ENCODE measurements at regions not wholly inside any gene's neighbourhood (a gene's known extent, or its start where the extent isn't known, plus 50 kb on each side); places are given as distances from the start of the nearest gene placed in this dataset.

- H3K9me3 ChIP-seq (ENCODE audit: insufficient read depth, low read depth, low read length) = no peaks in the 10 kb centered on the region
- H3K27me3 ChIP-seq (ENCODE audit: insufficient read depth, low read length) = no peaks in the 10 kb centered on the region
- no peaks in the 10 kb centered on the region for H3K36me3 ChIP-seq (ENCODE audit: insufficient read depth, low read depth, low read length)
- no peaks in the 10 kb centered on the region for H3K4me1 ChIP-seq (ENCODE audit: insufficient read depth, low read length)
- no peak overlapping the region for H3K27ac ChIP-seq (ENCODE audit: low read length)
- no peak overlapping the region for H3K4me3 ChIP-seq (ENCODE audit: low read length)
- no peak overlapping the region for H3K9ac ChIP-seq (ENCODE audit: low read depth, low read length)
Observed at GRCh38 chr1:199336745-199337640, 690.5 kb upstream of the NR5A2 start.

GRCh38 chr1:199338760-199339159 lies 688.8 kb upstream of the NR5A2 start:
- Histone ChIP-seq H3K27ac (ENCODE audit: low read length) (no peak overlapping the region), H3K36me3 (ENCODE audit: insufficient read depth, low read depth, low read length) (no peaks in the 10 kb centered on the region), H3K9me3 (ENCODE audit: insufficient read depth, low read depth, low read length) (no peaks in the 10 kb centered on the region), H3K9ac (ENCODE audit: low read depth, low read length) (no peak overlapping the region), H3K4me1 (ENCODE audit: insufficient read depth, low read length) (no peaks in the 10 kb centered on the region), H3K27me3 (ENCODE audit: insufficient read depth, low read length) (no peaks in the 10 kb centered on the region), H3K4me3 (ENCODE audit: low read length) (no peak overlapping the region)

- Histone ChIP-seq H3K36me3 (ENCODE audit: insufficient read depth, low read depth, low read length) (no peaks in the 10 kb centered on the region), H3K9me3 (ENCODE audit: insufficient read depth, low read depth, low read length) (no peaks in the 10 kb centered on the region), H3K4me1 (ENCODE audit: insufficient read depth, low read length) (no peaks in the 10 kb centered on the region), H3K4me3 (ENCODE audit: low read length) (no peak overlapping the region), H3K27me3 (ENCODE audit: insufficient read depth, low read length) (no peaks in the 10 kb centered on the region), H3K9ac (ENCODE audit: low read depth, low read length) (no peak overlapping the region), H3K27ac (ENCODE audit: low read length) (no peak overlapping the region)
Observed at GRCh38 chr1:199352351-199352750, 675.2 kb upstream of the NR5A2 start.

DNA sequence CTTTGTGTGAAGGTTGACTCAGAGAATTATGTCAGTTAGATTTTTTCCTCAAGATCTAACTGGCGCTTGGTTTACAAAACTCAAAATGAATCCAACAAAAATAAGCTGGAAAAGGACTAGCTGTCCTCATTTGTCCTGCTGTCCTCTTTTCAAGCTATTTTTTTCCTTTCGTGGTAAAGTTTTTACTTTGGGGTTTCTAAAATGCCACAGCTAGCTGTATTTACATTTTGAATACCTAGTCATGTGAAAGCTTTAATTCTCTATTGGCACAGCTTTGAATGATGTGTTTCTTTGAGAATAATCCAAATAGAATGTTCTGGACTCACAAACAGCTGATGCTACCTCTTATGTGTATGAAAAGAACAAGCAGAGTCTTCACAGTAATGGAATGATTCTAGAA lies 673.6 kb upstream of the NR5A2 start:
- H3K27me3 ChIP-seq (ENCODE audit: insufficient read depth, low read length) = no peaks in the 10 kb centered on the region
- H3K27ac ChIP-seq (ENCODE audit: low read length) = no peak overlapping the region
- no peaks in the 10 kb centered on the region for H3K9me3 ChIP-seq (ENCODE audit: insufficient read depth, low read depth, low read length)
- H3K36me3 ChIP-seq (ENCODE audit: insufficient read depth, low read depth, low read length) = no peaks in the 10 kb centered on the region
- no peaks in the 10 kb centered on the region for H3K4me1 ChIP-seq (ENCODE audit: insufficient read depth, low read length)
- H3K4me3 ChIP-seq (ENCODE audit: low read length) = no peak overlapping the region
- H3K9ac ChIP-seq (ENCODE audit: low read depth, low read length) = no peak overlapping the region

DNA sequence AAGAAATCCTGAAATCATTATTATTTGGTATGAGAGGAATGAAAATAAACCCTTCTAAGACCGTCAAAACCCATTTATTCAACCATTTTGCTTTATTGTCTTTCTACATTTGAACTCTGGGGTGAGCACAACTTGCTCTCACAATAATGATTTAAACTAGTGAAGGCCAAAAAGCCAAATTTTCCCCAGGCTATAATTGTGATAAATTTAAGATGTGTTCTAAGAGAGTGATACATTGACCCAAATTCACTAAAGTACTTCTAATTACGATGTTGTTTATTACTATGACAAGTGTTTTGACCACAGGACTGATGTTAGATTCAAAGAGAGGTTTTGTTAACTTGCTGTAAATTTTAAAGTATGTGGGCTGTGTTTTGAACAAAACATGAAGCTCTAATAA lies 670.9 kb upstream of the NR5A2 start:
- no peak overlapping the region for H3K4me3 ChIP-seq (ENCODE audit: low read length)
- no peaks in the 10 kb centered on the region for H3K9me3 ChIP-seq (ENCODE audit: insufficient read depth, low read depth, low read length)

DNA sequence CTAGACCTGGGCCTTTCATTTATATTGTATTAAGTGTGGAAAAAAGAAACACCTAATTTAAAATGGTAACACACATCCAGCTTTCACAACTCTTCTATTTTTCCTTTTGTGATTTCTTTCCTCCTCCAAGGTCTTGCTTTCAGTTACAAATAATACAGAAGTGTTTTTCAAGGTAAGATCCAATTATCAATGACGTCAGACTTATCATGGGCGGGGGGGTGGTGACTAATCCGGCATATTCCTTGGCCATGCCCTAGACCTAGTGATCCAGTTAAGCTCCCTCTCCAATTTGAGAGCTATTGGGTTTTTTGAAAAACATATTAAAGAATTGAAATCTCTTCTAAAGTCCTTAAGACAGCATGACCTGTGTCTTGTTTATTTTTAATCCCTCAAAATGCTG lies 669.9 kb upstream of the NR5A2 start:
- H3K4me1 ChIP-seq (ENCODE audit: insufficient read depth, low read length) = no peaks in the 10 kb centered on the region; the same call in 1 of the 2 replicates
- H3K4me3 ChIP-seq (ENCODE audit: low read length) = no peak overlapping the region
- no peaks in the 10 kb centered on the region for H3K36me3 ChIP-seq (ENCODE audit: insufficient read depth, low read depth, low read length)
- no peak overlapping the region for H3K9ac ChIP-seq (ENCODE audit: low read depth, low read length)
- no peaks in the 10 kb centered on the region for H3K27me3 ChIP-seq (ENCODE audit: insufficient read depth, low read length)
- H3K9me3 ChIP-seq (ENCODE audit: insufficient read depth, low read depth, low read length) = no peaks in the 10 kb centered on the region
- no peak overlapping the region for H3K27ac ChIP-seq (ENCODE audit: low read length)

More for the DNA sequence above, 670.9 kb upstream of the NR5A2 start:
- H3K9ac ChIP-seq (ENCODE audit: low read depth, low read length) = no peak overlapping the region
- no peaks in the 10 kb centered on the region for H3K4me1 ChIP-seq (ENCODE audit: insufficient read depth, low read length)
- no peaks in the 10 kb centered on the region for H3K27me3 ChIP-seq (ENCODE audit: insufficient read depth, low read length)
- no peak overlapping the region for H3K27ac ChIP-seq (ENCODE audit: low read length)
- H3K36me3 ChIP-seq (ENCODE audit: insufficient read depth, low read depth, low read length) = no peaks in the 10 kb centered on the region

GRCh38 chr1:199362996-199363395 lies 664.5 kb upstream of the NR5A2 start:
- H3K27me3 ChIP-seq (ENCODE audit: insufficient read depth, low read length) = no peaks in the 10 kb centered on the region
- H3K27ac ChIP-seq (ENCODE audit: low read length) = no peak overlapping the region
- no peaks in the 10 kb centered on the region for H3K9me3 ChIP-seq (ENCODE audit: insufficient read depth, low read depth, low read length)

DNA sequence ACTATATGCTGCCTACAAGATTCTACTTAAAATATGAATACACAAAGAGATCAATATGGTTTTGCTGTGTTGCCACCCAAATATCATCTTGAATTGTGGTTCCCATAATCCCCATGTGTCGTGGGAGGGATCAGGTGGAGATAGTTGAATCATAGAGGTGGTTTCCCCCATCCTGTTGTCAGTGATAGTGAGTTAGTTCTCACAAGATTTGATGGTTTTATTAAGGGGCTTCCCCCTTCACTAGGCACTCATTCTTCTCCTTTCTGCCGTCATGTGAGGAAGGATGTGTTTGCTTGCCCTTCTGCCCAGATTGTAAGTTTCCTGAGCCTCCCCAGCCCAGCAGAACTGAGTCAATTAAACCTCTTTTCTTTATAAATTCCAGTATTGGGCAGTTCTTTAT lies 654.4 kb upstream of the NR5A2 start:
- Histone ChIP-seq H3K4me1 (ENCODE audit: insufficient read depth, low read length) (no peaks in the 10 kb centered on the region), H3K36me3 (ENCODE audit: insufficient read depth, low read depth, low read length) (no peaks in the 10 kb centered on the region), H3K4me3 (ENCODE audit: low read length) (no peak overlapping the region), H3K27me3 (ENCODE audit: insufficient read depth, low read length) (no peaks in the 10 kb centered on the region), H3K9me3 (ENCODE audit: insufficient read depth, low read depth, low read length) (no peaks in the 10 kb centered on the region), H3K9ac (ENCODE audit: low read depth, low read length) (no peak overlapping the region), H3K27ac (ENCODE audit: low read length) (no peak overlapping the region)

More at GRCh38 chr1:199362996-199363395, 664.5 kb upstream of the NR5A2 start:
- Histone ChIP-seq H3K9ac (ENCODE audit: low read depth, low read length) (no peak overlapping the region), H3K36me3 (ENCODE audit: insufficient read depth, low read depth, low read length) (no peaks in the 10 kb centered on the region), H3K4me3 (ENCODE audit: low read length) (no peak overlapping the region), H3K4me1 (ENCODE audit: insufficient read depth, low read length) (no peaks in the 10 kb centered on the region; the same call in 1 of the 2 replicates)

- no peaks in the 10 kb centered on the region for H3K36me3 ChIP-seq (ENCODE audit: insufficient read depth, low read depth, low read length)
- H3K4me3 ChIP-seq (ENCODE audit: low read length) = no peak overlapping the region
- H3K9me3 ChIP-seq (ENCODE audit: insufficient read depth, low read depth, low read length) = no peaks in the 10 kb centered on the region
- no peak overlapping the region for H3K27ac ChIP-seq (ENCODE audit: low read length)
- H3K27me3 ChIP-seq (ENCODE audit: insufficient read depth, low read length) = no peaks in the 10 kb centered on the region
- H3K9ac ChIP-seq (ENCODE audit: low read depth, low read length) = no peak overlapping the region
- H3K4me1 ChIP-seq (ENCODE audit: insufficient read depth, low read length) = no peaks in the 10 kb centered on the region
Observed at GRCh38 chr1:199377211-199377610, 650.3 kb upstream of the NR5A2 start.

- Histone ChIP-seq H3K9me3 (ENCODE audit: insufficient read depth, low read depth, low read length) (no peaks in the 10 kb centered on the region), H3K36me3 (ENCODE audit: insufficient read depth, low read depth, low read length) (no peaks in the 10 kb centered on the region), H3K27ac (ENCODE audit: low read length) (no peak overlapping the region), H3K4me1 (ENCODE audit: insufficient read depth, low read length) (no peaks in the 10 kb centered on the region), H3K4me3 (ENCODE audit: low read length) (no peak overlapping the region), H3K9ac (ENCODE audit: low read depth, low read length) (no peak overlapping the region), H3K27me3 (ENCODE audit: insufficient read depth, low read length) (no peaks in the 10 kb centered on the region)
Observed at GRCh38 chr1:199383793-199384192, 643.7 kb upstream of the NR5A2 start.

GRCh38 chr1:199394856-199395255 lies 632.7 kb upstream of the NR5A2 start:
- no peak overlapping the region for H3K4me3 ChIP-seq (ENCODE audit: low read length)
- no peak overlapping the region for H3K27ac ChIP-seq (ENCODE audit: low read length)
- no peaks in the 10 kb centered on the region for H3K27me3 ChIP-seq (ENCODE audit: insufficient read depth, low read length)
- no peaks in the 10 kb centered on the region for H3K9me3 ChIP-seq (ENCODE audit: insufficient read depth, low read depth, low read length)
- no peaks in the 10 kb centered on the region for H3K4me1 ChIP-seq (ENCODE audit: insufficient read depth, low read length)
- no peaks in the 10 kb centered on the region for H3K36me3 ChIP-seq (ENCODE audit: insufficient read depth, low read depth, low read length)
- H3K9ac ChIP-seq (ENCODE audit: low read depth, low read length) = no peak overlapping the region

DNA sequence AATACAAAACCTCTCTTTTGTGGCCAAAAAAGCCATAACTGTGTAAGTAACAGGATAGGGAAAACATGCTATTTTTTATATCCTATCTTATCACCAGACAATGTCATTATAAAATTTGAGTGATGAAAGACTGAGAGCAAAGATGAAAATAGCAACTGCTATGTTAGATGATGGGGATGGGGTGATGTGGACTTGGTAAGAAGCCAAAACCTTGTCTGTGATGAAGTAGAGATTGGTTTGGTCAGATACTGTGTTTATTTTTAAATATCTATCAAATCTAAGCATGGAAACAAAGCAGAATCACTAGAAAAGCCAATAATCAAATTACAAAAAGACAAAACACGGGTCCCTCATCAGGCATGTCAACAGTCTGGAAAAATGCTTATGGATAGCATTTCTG lies 631.1 kb upstream of the NR5A2 start:
- Histone ChIP-seq H3K9me3 (ENCODE audit: insufficient read depth, low read depth, low read length) (no peaks in the 10 kb centered on the region), H3K9ac (ENCODE audit: low read depth, low read length) (no peak overlapping the region), H3K27me3 (ENCODE audit: insufficient read depth, low read length) (no peaks in the 10 kb centered on the region), H3K36me3 (ENCODE audit: insufficient read depth, low read depth, low read length) (no peaks in the 10 kb centered on the region), H3K4me3 (ENCODE audit: low read length) (no peak overlapping the region), H3K27ac (ENCODE audit: low read length) (no peak overlapping the region), H3K4me1 (ENCODE audit: insufficient read depth, low read length) (no peaks in the 10 kb centered on the region)

Data from iPS-20b (cell line).